Activated CD4-positive, alpha-beta T cell treated with anti-CD3 and anti-CD28 coated beads for 48 hours (primary cell): ENCODE measurements at regions not wholly inside any gene's neighbourhood (a gene's known extent, or its start where the extent isn't known, plus 50 kb on each side); places are given as distances from the start of the nearest gene placed in this dataset.

Experiments
- DNase-seq: peaks from one replicate; pipeline ENCODE4 v3.0.0-alpha.2; 2020

DNA sequence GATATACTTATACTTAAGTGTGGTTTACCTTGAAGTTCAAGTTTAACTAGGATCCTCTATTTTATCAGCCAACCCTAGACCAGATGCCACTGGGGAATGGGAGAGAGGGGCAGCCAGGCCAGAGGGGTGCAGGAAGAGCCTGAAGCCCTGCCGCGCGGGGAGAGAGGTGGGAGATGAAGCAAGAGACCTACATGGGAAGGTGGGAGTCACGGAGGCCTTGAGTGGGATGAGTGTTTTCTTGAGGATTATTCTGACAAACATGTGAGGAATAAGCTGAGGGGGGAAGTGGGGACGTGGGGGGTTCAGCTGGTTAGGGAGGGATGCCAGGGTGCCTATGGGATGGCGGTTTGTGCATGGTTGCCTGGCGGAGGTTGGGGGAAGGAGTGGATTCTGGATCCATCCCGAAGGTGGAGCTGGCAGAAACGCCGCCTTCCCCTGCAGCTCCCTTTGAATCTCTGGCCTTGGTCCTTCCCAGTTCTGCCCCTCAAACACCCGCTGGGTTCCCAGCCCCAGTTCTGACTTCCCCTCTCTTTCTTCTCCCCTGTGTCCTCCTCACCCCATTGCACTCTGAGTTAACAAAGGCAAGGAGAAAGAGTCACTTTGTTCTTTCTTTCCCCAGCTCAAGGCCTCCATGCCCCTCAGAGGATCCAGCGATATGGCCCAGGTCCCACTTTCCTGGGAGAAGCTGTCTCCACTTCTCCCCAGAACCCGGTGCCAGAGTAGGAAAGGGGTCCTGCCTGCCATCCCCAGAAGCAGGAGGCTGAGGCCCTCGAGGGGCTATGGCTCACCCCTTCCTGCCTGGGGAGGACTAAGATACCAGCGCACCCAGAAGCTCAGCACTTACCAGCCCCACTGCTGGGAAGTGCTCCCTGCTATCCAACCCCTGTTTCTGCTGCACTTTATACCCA, 274.2 kb downstream of the UACA start:
- no peak for DNase-seq

- DNase-seq: peak; percentile 82
Measured at GRCh38 chr15:70488002-70488605, 275.3 kb downstream of the UACA start.

GRCh38 chr15:70487387-70487740, 276.0 kb downstream of the UACA start:
- DNase-seq: no peak

- DNase-seq: peak; percentile 89
Measured at GRCh38 chr15:70486451-70487386, 276.6 kb downstream of the UACA start.

- DNase-seq: no peak
Measured at GRCh38 chr15:70486012-70486411, 277.3 kb downstream of the UACA start.

DNA sequence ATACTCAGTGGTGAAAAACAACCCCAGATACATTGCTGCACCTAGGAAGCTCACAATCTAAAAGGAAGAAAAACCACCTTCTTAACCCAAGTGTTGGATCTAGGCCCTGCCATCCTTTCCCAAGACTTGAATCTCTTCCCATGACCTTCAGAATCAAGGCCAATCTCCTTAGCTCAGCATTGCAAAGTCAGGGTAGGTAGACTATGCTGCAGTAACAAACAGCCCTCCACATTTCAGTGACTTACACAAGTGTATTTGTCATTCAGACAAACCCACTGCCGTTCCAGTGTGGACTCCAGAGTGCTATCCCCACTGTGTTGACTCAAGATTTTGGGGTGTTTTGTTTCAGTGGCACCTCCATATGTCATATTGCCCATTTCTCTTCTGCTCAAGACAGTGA, 278.4 kb downstream of the UACA start:
- no peak for DNase-seq

DNA sequence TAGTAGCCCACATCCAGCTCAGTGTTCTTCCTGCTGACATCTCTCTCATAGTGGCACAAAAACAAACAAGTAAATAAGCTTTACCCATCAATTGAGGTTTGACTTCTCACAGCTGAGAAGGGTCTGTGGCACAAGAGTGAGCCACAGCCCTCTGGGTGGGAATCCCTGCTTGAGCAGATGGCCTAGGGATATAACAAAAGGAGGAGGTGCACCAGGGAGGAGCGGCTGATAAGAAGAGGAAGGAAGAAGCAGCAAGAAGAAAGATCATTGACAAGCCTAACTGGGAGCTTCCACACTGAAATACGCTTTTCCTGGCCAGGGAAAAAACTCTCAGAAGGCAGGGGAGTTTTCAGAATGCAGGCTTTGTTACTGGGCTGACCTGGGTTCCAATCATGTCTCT, 279.8 kb downstream of the UACA start:
- DNase-seq: no peak

GRCh38 chr15:70480196-70480856, 283.0 kb downstream of the UACA start:
- DNase-seq: peak; percentile 79

DNA sequence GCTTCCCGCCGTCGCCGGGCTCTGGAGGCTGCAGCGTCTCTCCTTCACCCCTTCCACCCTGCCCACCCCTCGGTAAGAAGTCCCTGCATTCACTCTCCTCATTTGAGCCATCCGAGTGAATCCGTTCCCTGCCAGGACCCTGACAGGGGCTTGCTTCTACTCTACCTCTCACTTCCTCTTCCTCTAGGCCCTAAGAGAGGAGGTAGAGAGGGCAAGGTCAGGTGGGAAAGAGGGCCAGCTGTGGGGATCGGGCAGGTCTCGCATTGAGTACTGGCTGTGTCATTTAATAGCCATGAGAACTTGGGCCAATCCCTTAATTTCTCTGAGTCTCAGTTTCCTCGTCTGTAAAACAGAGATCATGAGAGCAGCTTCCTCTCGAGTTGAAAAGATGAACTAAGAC, 283.6 kb downstream of the UACA start:
- no peak for DNase-seq

DNA sequence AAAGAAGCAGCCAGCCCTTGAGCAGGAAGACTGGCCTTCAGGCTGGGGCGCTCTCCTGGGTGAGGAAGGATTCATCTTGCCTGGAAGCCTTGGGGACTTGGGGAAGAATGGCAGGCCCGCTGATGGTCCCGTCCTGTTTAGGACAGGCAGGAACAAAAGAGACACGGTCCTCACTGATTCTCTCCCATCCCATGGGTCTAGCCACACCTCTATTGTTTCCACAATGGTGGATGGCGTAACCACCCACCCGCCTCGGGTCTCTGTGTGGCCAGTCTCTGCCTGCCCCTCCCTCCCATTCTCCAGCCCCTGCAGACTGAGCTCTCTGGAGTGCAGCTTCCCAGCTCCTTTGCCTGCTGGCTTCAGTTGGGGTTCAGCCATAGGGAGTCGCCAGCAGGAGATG, 284.3 kb downstream of the UACA start:
- no peak for DNase-seq

- peak; percentile 27 for DNase-seq
Measured at GRCh38 chr15:70478251-70478990, 284.9 kb downstream of the UACA start.

- DNase-seq: no peak
Measured at GRCh38 chr15:70477750-70478250, 285.6 kb downstream of the UACA start.

DNA sequence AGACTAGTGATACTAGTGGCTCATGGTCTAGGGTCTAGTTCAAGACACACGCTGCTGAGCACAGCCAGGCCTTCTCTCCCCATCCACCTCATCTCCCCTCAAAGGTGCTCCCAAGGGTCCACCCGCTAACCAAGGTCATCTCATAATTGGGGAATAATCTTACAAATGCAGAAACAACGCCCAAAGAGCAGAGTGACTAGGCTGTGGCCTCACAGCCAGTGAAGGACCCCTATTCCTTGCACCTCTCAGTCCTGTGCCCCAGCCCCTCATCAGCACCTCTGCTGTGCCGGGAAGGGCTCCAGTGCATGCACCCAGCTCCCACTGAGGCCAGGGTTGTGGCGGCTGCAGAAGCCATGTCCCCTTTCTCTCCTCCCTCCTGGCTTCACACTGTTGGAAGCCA, 286.9 kb downstream of the UACA start:
- no peak for DNase-seq

DNA sequence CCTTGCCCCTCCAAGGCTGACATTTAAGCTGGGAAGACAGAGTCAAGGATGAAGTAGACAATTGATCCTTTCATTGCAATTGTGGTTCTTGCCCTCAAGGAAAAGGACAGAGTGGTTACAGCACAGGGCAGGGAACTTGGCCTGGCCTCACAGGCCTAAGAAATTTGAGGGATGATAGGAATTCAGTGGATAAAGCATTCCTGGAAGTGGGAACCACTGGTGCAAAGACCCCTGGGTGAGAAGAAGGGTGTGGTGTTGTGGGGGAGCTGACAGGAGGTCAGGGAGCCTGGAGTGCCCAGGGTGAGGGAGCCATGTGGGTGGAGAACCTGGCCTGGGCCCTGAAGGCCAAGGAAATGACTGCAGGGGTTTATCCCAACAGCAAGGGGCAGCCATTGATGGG, 287.4 kb downstream of the UACA start:
- no peak for DNase-seq

- no peak for DNase-seq
Measured at GRCh38 chr15:70475407-70475781, 288.0 kb downstream of the UACA start.

DNA sequence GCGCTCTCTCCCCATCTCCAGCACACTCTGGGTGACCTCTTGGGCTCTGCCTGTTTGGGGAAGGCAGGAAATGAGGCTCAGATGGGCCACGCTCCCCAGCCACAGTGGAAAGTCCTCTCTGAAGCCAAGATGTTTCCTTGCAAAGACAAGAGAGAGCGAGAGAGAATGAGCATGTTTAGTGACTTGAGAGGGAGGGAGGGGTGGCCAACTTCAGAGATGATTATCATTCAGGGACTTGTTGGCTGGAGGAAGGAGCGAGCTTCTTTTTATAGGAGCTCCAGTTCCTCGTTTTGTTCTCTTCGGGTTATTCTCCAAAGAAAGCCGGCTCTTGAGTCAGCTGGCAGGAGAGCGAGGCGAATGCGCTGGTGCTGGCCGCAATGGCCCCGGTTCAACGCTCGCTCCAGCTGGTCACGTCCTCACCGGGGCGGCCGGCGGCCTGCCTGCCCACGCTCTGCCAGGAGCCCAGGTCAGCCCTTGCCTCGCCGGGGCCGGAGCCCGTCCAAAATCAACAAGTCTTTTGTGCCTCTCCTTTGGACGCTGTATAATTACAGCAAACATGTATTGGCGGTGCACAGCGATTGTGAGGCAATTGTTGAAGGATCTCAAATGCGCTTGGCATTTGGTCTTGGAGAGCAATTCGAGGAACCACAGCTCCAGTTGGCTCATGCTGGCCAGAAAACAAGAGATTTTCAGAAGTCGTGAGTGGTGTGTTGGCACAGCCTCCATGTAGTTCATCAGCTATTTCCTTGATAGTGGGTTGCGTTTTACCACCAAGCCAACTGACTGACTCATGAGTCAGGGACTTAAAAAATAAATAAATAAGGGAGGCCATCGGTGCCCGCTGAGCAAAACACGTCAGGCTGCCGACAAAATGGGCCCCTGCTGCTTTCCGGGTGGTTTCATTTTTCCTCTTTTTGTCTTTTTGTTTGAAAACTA, 288.6 kb downstream of the UACA start:
- DNase-seq: no peak

- DNase-seq: no peak
Measured at GRCh38 chr15:70473581-70474370, 289.6 kb downstream of the UACA start.

DNA sequence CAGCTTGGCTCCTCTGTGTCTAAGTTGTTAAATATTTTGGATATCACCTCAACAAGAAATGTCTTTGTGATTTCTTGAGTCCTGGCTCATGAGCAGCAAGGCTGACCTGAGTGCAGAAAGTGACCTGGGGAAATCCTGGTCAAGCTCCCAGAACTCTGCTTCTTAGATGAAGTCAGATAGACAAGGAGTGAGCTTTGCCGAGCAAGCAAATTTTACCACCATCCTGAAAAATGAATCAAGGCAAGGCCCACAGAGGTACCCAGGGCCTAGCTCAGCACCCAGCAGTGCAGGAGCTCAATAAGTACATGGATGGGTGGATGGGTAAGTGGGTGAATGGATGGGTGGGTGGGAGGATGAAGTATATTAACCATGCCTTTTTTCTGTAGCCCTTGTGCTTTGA, 291.8 kb downstream of the UACA start:
- DNase-seq: no peak

DNA sequence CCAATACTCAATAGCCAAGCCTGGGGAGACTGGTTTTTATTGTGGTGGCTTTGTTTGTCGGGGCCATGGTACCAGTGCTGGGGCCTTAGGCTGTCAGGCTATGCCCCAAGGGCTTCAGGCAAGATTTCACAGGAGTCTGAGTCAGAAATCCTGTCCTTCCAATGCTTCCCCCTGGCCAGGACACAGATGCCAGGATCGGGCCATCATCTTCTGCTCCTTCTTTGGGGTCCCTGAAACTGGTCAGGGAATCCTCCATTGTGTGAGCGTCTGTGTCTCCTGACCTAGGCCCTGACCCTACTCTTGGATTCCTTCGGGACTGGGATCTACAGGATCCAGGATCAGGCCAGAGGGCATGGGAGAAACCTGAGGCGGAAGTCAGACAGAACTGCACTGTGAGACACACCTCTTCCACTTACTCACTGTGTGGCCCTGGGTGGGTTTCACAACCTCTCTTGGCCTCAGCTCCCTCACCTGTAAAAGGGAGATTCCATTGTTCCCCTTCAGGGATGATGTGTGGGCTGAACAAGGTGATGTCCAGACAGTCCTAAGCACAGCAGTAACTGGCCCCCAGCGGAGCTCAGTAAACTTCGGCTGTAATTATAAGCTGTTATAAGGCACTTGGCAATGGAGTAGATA, 292.7 kb downstream of the UACA start:
- no peak for DNase-seq
